K562 (cell line): ENCODE measurements at regions not wholly inside any gene's neighbourhood (a gene's known extent, or its start where the extent isn't known, plus 50 kb on each side); places are given as distances from the start of the nearest gene placed in this dataset.
A peak's percentile ranks its signal among the peaks of the same experiment; 100 is the strongest.

Source experiments
- ATAC-seq: fragments of 200-7000 bp; cut with Tn5 transposase; 3 replicates; pipeline ENCODE4 v1.9.1; 2020; ENCODE audit warnings: moderate library complexity
- BruUV-seq: library from RNA; stranded (reverse); fragments of 400-500 nt; replicated peaks from 2 replicates; lab custom pipeline; 2021; lab: Mats Ljungman, UMichigan
- CTCF ChIA-PET: fragments of 300-600 bp; formaldehyde crosslinking; extraction: SDS; loops from one replicate; lab custom pipeline; 2021; ENCODE audit warnings: low intra/inter-chr PET ratio; lab: Yijun Ruan, JAX
- POLR2A ChIA-PET: fragments of 300-600, 350-650 bp; sonication (Branson Sonifier 250); formaldehyde crosslinking; extraction: SDS; loops from one replicate; lab custom pipeline; 2021; ENCODE audit warnings: antibody characterized with exemption, inconsistent platforms; lab: Yijun Ruan, JAX
- DNase-seq, 4 experiments: peaks; one replicate each; pipeline versions ENCODE4 v3.0.0 to v3.0.0-alpha.2; 2011 to 2018; ENCODE audit warnings: low spot score in 3 of 4, mixed read lengths in 3 of 4; ENCODE audit errors: extremely low read depth in 1 of 4
- FAIRE-seq: peaks from 2 replicates; lab custom pipeline; 2011; peaks lifted over from hg19 to GRCh38; lab: Jason Lieb, UNC
- H2AFZ ChIP-seq: 2 replicates; pipeline ENCODE4 v1.6.0; 2011; ENCODE audit warnings: low read depth, low read length, control low read depth, inconsistent platforms
- H3K27ac ChIP-seq: fragments of 200-600 bp; 3 replicates; pipeline ENCODE4 v1.8.0; 2011; ENCODE audit warnings: low read depth, mild to moderate bottlenecking, control low read depth, inconsistent platforms, low read length, moderate library complexity, mixed read lengths; ENCODE audit errors: extremely low read depth
- H3K27me3 ChIP-seq, 2 experiments: fragments of 300-600 bp in 1 of 2; 2 replicates in 1 of 2; 3 replicates in 1 of 2; pipeline versions ENCODE4 v1.6.0 to v1.8.0; 2011; ENCODE audit warnings: inconsistent platforms in 2 of 2, low read length in 2 of 2, mild to moderate bottlenecking in 1 of 2, mixed read lengths in 1 of 2, moderate library complexity in 1 of 2; ENCODE audit not compliant: control insufficient read depth in 2 of 2, insufficient read depth in 2 of 2
- H3K36me3 ChIP-seq: fragments of 300-600 bp; 3 replicates; pipeline ENCODE4 v1.8.0; 2011; ENCODE audit warnings: mild to moderate bottlenecking, low read length, inconsistent platforms; ENCODE audit not compliant: control insufficient read depth, insufficient read depth
- H3K4me1 ChIP-seq, 2 experiments: fragments of 200-600 bp in 1 of 2; replicated peaks in 1 of 2; 2 replicates in 1 of 2; 3 replicates in 1 of 2; pipeline versions ENCODE4 v1.5.1 to v1.8.0; 2011; ENCODE audit warnings: inconsistent platforms in 2 of 2, low read length in 2 of 2, mild to moderate bottlenecking in 1 of 2, mixed read lengths in 1 of 2, moderate library complexity in 1 of 2; ENCODE audit not compliant: control insufficient read depth in 2 of 2, insufficient read depth in 2 of 2
- H3K4me2 ChIP-seq: 2 replicates; pipeline ENCODE4 v1.6.1; 2011; ENCODE audit warnings: low read length, control low read depth, inconsistent platforms, mixed read lengths; ENCODE audit not compliant: insufficient read depth
- H3K4me3 ChIP-seq: fragments of 200-600 bp; sonication (generic), shearing (Covaris generic); 2 replicates; pipeline ENCODE4 v1.5.1; 2016; ENCODE audit warnings: control low read depth, inconsistent platforms
- H3K79me2 ChIP-seq: fragments of 200-600 bp; 3 replicates; pipeline ENCODE4 v1.8.0; 2011; ENCODE audit warnings: low read length, inconsistent platforms; ENCODE audit not compliant: control insufficient read depth, insufficient read depth
- H3K9ac ChIP-seq, 2 experiments: 2 replicates each; pipeline versions ENCODE4 v1.6.0 to v1.6.1; 2011; ENCODE audit warnings: low read depth in 2 of 2, low read length in 2 of 2, control low read depth in 1 of 2, inconsistent platforms in 1 of 2, mild to moderate bottlenecking in 1 of 2, mixed read lengths in 1 of 2; ENCODE audit not compliant: insufficient read depth in 1 of 2
- H3K9me1 ChIP-seq: one replicate; pipeline ENCODE4 v1.6.0; 2011; ENCODE audit warnings: inconsistent platforms, mild to moderate bottlenecking, low read length, moderate library complexity; ENCODE audit not compliant: control insufficient read depth, insufficient read depth
- H3K9me3 ChIP-seq: replicated peaks from 2 replicates; pipeline ENCODE4 v1.5.1; 2011; ENCODE audit warnings: low read depth, low read length, inconsistent platforms; ENCODE audit not compliant: control insufficient read depth, insufficient read depth
- H4K20me1 ChIP-seq: replicated peaks from 2 replicates; pipeline ENCODE4 v1.6.1; 2011; ENCODE audit warnings: low read length, inconsistent platforms, mixed read lengths; ENCODE audit not compliant: control insufficient read depth, insufficient read depth
- CBX8 ChIP-seq: fragments of 200-600 bp; sonication (generic); IDR thresholded peaks from 2 replicates; pipeline ENCODE4 v1.6.1; 2012; ENCODE audit warnings: borderline replicate concordance, mixed run types, low read depth, mild to moderate bottlenecking, moderate library complexity, mixed read lengths, low read length, control low read depth, inconsistent platforms; ENCODE audit not compliant: poor library complexity, severe bottlenecking; ENCODE audit errors: extremely low read depth
- ESRRA ChIP-seq: fragments of 450-650 bp; IDR thresholded peaks from 2 replicates; pipeline ENCODE4 v1.6.1; 2014; ENCODE audit warnings: low read depth, mild to moderate bottlenecking, moderate library complexity, borderline replicate concordance
- HSF4 ChIP-seq: fragments of 250-450 bp; sonication (Bioruptor Pico); IDR thresholded peaks from 2 replicates; pipeline ENCODE4 v2.1.2; 2022; ENCODE audit warnings: mild to moderate bottlenecking, moderate library complexity, borderline replicate concordance
- L3MBTL2 ChIP-seq: fragments of 450-650 bp; IDR thresholded peaks from 2 replicates; pipeline ENCODE4 v1.6.1; 2016; ENCODE audit warnings: mild to moderate bottlenecking, moderate library complexity
- NCOA6 ChIP-seq: fragments of 450-650 bp; IDR thresholded peaks from 2 replicates; pipeline ENCODE4 v1.6.1; 2017; ENCODE audit warnings: mild to moderate bottlenecking
- PTTG1 ChIP-seq: fragments of 450-650 bp; IDR thresholded peaks from 2 replicates; pipeline ENCODE4 v1.6.1; 2016; ENCODE audit warnings: low read depth, mild to moderate bottlenecking, missing genetic modification characterization, missing compliant biosample characterization
- RAD21 ChIP-seq, 2 experiments: fragments of 250-450 bp in 1 of 2; fragments of 450-650 bp in 1 of 2; sonication (Bioruptor Pico) in 1 of 2; formaldehyde crosslinking in 1 of 2; IDR thresholded peaks in 1 of 2; conservative IDR thresholded peaks in 1 of 2; 2 replicates each; pipeline versions ENCODE4 v1.4.0 to v1.8.0; 2020 to 2022; ENCODE audit warnings: mild to moderate bottlenecking in 2 of 2, moderate library complexity in 1 of 2
- SIN3B ChIP-seq: fragments of 450-650 bp; IDR thresholded peaks from 2 replicates; pipeline ENCODE4 v1.6.1; 2017; ENCODE audit warnings: low read depth, mild to moderate bottlenecking, moderate library complexity
- U2AF1 ChIP-seq: fragments of 200-400 bp; formaldehyde crosslinking; optimal IDR thresholded peaks from 2 replicates; pipeline ENCODE3; 2017; ENCODE audit warnings: mild to moderate bottlenecking, low read depth, low read length, moderate library complexity
- ZBTB2 ChIP-seq: fragments of 450-650 bp; IDR thresholded peaks from 2 replicates; pipeline ENCODE4 v1.6.1; 2016; ENCODE audit warnings: antibody characterized with exemption
- ZFP36 ChIP-seq: fragments of 150-350 bp; IDR thresholded peaks from 2 replicates; pipeline ENCODE4 v1.6.1; 2018; ENCODE audit warnings: low read length, low read depth; ENCODE audit not compliant: partially characterized antibody
- ZNF165 ChIP-seq: fragments of 250-450 bp; sonication (Bioruptor Pico); IDR thresholded peaks from 2 replicates; pipeline ENCODE4 v1.4.0; 2020; ENCODE audit warnings: borderline replicate concordance
- WGBS: fragments of 100-300 bp; shearing (Covaris generic); methylation state at CpG from one replicate; pipeline ENCODE4 v1.1.6; 2016; ENCODE audit warnings: low coverage, mixed read lengths; ENCODE audit not compliant: insufficient coverage; ENCODE audit errors: missing lambda C conversion rate; 5-methylcytosine and 5-hydroxymethylcytosine counted together
- in situ Hi-C: fragments of 300-500 bp; cut with MboI; formaldehyde crosslinking; loops from 4 replicates; pipeline ENCODE4 v1.15.0; 2018; ENCODE audit warnings: inconsistent platforms, mixed read lengths
- intact Hi-C: fragments of 100-400 bp; cut with micrococcal nuclease; formaldehyde crosslinking; loops from 2 replicates; pipeline ENCODE4 v1.14.2; 2022
- TF ChIP-seq, protein P1 (sequence below): IDR thresholded peaks from 2 replicates; pipeline ENCODE4 v1.6.1; 2011; ENCODE audit warnings: borderline replicate concordance, low read depth, mild to moderate bottlenecking, moderate library complexity, low read length; ENCODE audit not compliant: insufficient read depth, poor library complexity, severe bottlenecking
- TF ChIP-seq, protein P2 (sequence below): sonication (generic); formaldehyde crosslinking; IDR thresholded peaks from 2 replicates; pipeline ENCODE4 v1.8.1; 2023; ENCODE audit warnings: mild to moderate bottlenecking, missing genetic modification reagents

DNA sequence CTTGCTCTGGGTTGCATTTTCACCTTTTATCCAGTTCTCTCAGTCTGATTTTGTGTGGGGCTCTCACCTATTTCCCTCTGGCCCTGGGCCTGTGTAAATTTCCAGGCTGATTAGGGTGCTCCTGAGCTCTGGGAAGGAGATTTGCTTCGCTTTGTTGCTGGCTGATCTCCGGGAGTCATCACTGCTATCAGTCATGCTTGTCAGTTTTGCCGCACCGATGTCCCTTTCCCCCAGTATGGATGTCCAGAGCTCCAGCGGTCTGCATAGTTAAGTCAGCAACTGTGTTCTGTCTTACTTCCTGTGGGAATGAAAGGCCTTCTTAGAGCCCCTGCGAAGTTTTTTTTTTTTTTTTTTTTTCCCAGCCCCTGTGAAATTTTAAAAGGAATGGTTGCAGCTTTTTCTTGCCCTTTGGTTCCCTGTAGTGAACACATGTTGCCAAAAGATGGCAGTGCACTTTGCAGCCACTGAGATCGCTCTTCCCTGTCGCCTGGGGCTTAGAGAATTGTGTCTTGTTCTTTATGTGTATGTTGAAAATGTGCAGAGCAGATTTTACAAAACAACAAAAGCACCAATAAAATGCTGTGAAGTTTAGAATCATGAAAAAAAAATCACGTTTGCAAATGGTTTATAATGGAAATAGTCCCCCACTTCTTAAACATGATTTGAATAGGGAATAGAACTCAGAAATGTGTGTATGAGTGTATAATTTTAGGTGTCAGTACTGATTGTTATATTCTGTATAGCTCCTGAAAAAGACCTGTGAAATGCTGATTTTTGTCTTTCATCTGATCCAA, 109.1 kb upstream of the SLC4A4 start:
- H3K79me2 ChIP-seq, result no peaks in the 10 kb centered on the region
- H3K27me3 ChIP-seq, result peaks cover 6 to 18% of the 10 kb centered on the region in 2 experiments; a peak in 3 of 5 replicates
- H3K4me3 ChIP-seq, result no peak overlapping the region
- no peak overlapping the region for H2AFZ ChIP-seq
- ChIA-PET POLR2A (interaction anchor here (0.7 kb wide), 1 partner anchor 330 kb away, joined by 3 read pairs; no protein-coding TSS in a partner anchor), CTCF (interaction anchor here (1.0 kb wide), 1 partner anchor 484 kb away, joined by 4 read pairs; no protein-coding TSS in a partner anchor)
- no peak overlapping the region for H3K9ac ChIP-seq
- FAIRE-seq, result peak; percentile 73
- H3K27ac ChIP-seq, result no peak overlapping the region
- intact Hi-C loops (loop anchor here (2.0 kb wide), 1 partner anchor 483 kb away; no protein-coding TSS in a partner anchor), in situ Hi-C loops (no loop called here)
- no peaks in the 10 kb centered on the region; a peak in 1 of 5 replicates for H3K4me1 ChIP-seq
- H3K4me2 ChIP-seq, result no peak overlapping the region
- H3K9me3 ChIP-seq, result no peaks in the 10 kb centered on the region
- no peaks in the 10 kb centered on the region for H4K20me1 ChIP-seq
- no TSS peak for BruUV-seq
- peak; percentile 13 to 37 (median 26) for DNase-seq
- WGBS, result 8% methylated on average over 9 of the region's 9 CpGs
- ATAC-seq, result peak; percentile 80
- H3K9me1 ChIP-seq, result no peaks in the 10 kb centered on the region
- H3K36me3 ChIP-seq, result no peaks in the 10 kb centered on the region
- TF ChIP-seq PTTG1 (tag) (no peak), ZBTB2 (no peak), U2AF1 (no peak), HSF4 (CRISPR knock-in tag) (no peak), L3MBTL2 (no peak), ZNF165 (CRISPR knock-in tag) (no peak), ESRRA (no peak), ZFP36 (no peak), SIN3B (no peak), CBX8 (no peak), NCOA6 (no peak), RAD21 (CRISPR knock-in tag; conservative IDR thresholded peaks at IDR 0.05 in 1 of 2, IDR thresholded peaks at IDR 0.05 in 1 of 2) (peak; percentile 24 to 44; a peak in 3 of 4 replicates)
- TF ChIP-seq, protein P1, sequence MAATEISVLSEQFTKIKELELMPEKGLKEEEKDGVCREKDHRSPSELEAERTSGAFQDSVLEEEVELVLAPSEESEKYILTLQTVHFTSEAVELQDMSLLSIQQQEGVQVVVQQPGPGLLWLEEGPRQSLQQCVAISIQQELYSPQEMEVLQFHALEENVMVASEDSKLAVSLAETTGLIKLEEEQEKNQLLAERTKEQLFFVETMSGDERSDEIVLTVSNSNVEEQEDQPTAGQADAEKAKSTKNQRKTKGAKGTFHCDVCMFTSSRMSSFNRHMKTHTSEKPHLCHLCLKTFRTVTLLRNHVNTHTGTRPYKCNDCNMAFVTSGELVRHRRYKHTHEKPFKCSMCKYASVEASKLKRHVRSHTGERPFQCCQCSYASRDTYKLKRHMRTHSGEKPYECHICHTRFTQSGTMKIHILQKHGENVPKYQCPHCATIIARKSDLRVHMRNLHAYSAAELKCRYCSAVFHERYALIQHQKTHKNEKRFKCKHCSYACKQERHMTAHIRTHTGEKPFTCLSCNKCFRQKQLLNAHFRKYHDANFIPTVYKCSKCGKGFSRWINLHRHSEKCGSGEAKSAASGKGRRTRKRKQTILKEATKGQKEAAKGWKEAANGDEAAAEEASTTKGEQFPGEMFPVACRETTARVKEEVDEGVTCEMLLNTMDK, result no peak
- TF ChIP-seq, protein P2, sequence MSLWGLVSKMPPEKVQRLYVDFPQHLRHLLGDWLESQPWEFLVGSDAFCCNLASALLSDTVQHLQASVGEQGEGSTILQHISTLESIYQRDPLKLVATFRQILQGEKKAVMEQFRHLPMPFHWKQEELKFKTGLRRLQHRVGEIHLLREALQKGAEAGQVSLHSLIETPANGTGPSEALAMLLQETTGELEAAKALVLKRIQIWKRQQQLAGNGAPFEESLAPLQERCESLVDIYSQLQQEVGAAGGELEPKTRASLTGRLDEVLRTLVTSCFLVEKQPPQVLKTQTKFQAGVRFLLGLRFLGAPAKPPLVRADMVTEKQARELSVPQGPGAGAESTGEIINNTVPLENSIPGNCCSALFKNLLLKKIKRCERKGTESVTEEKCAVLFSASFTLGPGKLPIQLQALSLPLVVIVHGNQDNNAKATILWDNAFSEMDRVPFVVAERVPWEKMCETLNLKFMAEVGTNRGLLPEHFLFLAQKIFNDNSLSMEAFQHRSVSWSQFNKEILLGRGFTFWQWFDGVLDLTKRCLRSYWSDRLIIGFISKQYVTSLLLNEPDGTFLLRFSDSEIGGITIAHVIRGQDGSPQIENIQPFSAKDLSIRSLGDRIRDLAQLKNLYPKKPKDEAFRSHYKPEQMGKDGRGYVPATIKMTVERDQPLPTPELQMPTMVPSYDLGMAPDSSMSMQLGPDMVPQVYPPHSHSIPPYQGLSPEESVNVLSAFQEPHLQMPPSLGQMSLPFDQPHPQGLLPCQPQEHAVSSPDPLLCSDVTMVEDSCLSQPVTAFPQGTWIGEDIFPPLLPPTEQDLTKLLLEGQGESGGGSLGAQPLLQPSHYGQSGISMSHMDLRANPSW (CRISPR knock-in tag), result no peak
